ENCODE measurements at regions not wholly inside any gene's neighbourhood (a gene's known extent, or its start where the extent isn't known, plus 50 kb on each side); places are given as distances from the start of the nearest gene placed in this dataset.

DNA sequence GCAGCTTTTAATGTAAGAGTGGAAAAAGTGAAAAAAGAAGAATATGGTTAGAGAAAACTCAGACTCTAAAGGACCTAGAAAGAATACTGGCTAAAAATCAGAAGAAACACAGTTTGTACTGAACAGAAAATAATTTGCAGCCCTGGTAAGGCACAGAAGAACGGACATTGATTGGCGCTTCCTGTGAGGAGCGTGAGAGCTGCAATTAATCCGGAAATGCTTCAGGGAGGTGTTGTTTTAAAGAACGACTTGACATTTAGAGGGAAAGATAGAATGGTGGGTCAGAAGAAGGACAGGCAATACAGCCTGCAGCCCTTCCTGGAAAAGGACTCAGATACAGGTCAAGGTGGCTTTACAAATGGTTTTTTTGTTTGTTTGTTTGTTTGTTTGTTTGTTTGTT, 151.3 kb upstream of the TSC22D2 start:
- intact Hi-C loops (cut with DNase I): no loop called here
- Histone ChIP-seq H3K9me3 (ENCODE audit: control insufficient read depth in 2 of 3, insufficient read depth in 1 of 3, low read length in 3 of 3) (no peaks in the 10 kb centered on the region), H3K4me1 (ENCODE audit: control insufficient read depth in 2 of 3, insufficient read depth in 2 of 3, low read depth in 1 of 3, low read length in 3 of 3) (peaks cover 2 to 24% (median 8%) of the 10 kb centered on the region in 3 donors), H3K36me3 (ENCODE audit: control insufficient read depth in 2 of 3, insufficient read depth in 3 of 3, low read length in 3 of 3) (no peaks in the 10 kb centered on the region), H3K9ac (ENCODE audit: low read length in 3 of 3) (no peak overlapping the region), H3K27me3 (ENCODE audit: control insufficient read depth, insufficient read depth, low read length) (no peaks in the 10 kb centered on the region), H3K27ac (ENCODE audit: low read depth in 2 of 2, low read length in 2 of 2) (no peak overlapping the region), H3K4me3 (ENCODE audit: low read length in 3 of 3) (no peak overlapping the region)
- TF ChIP-seq, protein P1, sequence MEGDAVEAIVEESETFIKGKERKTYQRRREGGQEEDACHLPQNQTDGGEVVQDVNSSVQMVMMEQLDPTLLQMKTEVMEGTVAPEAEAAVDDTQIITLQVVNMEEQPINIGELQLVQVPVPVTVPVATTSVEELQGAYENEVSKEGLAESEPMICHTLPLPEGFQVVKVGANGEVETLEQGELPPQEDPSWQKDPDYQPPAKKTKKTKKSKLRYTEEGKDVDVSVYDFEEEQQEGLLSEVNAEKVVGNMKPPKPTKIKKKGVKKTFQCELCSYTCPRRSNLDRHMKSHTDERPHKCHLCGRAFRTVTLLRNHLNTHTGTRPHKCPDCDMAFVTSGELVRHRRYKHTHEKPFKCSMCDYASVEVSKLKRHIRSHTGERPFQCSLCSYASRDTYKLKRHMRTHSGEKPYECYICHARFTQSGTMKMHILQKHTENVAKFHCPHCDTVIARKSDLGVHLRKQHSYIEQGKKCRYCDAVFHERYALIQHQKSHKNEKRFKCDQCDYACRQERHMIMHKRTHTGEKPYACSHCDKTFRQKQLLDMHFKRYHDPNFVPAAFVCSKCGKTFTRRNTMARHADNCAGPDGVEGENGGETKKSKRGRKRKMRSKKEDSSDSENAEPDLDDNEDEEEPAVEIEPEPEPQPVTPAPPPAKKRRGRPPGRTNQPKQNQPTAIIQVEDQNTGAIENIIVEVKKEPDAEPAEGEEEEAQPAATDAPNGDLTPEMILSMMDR (IDR thresholded peaks at IDR 0.05; ENCODE audit: borderline replicate concordance, extremely low read depth, insufficient read depth): no peak
- DNase-seq: no peak
- FAIRE-seq: no peak

DNA sequence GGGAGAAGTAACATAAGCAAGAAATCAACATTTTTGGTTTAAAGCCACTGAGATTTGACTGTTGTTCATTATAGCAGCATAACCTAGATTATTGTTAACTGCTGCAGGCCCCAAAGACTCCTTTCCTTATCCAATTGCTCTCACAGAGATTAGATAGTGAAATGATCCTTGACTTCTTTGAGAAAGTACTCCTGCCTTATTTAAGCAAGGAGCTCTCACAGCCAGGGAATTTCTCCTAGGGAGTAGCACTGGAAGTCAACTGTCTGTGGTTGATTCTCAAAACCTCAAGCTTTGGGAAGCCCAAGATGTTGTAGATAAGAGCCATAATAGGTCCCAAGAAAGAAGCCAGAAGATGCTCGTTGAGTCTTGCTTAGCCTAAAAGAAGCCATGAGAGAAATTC, 151.8 kb upstream of the TSC22D2 start:
- Histone ChIP-seq H3K9ac (ENCODE audit: low read length in 3 of 3) (no peak overlapping the region), H3K27ac (ENCODE audit: low read depth in 2 of 2, low read length in 2 of 2) (peak overlapping the region in 1 of 2 donors; percentile 47), H3K9me3 (ENCODE audit: control insufficient read depth in 2 of 3, insufficient read depth in 1 of 3, low read length in 3 of 3) (no peaks in the 10 kb centered on the region), H3K36me3 (ENCODE audit: control insufficient read depth in 2 of 3, insufficient read depth in 3 of 3, low read length in 3 of 3) (no peaks in the 10 kb centered on the region), H3K4me3 (ENCODE audit: low read length in 3 of 3) (no peak overlapping the region), H3K27me3 (ENCODE audit: control insufficient read depth, insufficient read depth, low read length) (no peaks in the 10 kb centered on the region), H3K4me1 (ENCODE audit: control insufficient read depth in 2 of 3, insufficient read depth in 2 of 3, low read depth in 1 of 3, low read length in 3 of 3) (peaks cover 2 to 25% (median 9%) of the 10 kb centered on the region in 3 donors)
- no peak for FAIRE-seq
- no peak for DNase-seq
- intact Hi-C loops (cut with DNase I): no loop called here
- TF ChIP-seq, protein P1 (IDR thresholded peaks at IDR 0.05; ENCODE audit: borderline replicate concordance, extremely low read depth, insufficient read depth): no peak

DNA sequence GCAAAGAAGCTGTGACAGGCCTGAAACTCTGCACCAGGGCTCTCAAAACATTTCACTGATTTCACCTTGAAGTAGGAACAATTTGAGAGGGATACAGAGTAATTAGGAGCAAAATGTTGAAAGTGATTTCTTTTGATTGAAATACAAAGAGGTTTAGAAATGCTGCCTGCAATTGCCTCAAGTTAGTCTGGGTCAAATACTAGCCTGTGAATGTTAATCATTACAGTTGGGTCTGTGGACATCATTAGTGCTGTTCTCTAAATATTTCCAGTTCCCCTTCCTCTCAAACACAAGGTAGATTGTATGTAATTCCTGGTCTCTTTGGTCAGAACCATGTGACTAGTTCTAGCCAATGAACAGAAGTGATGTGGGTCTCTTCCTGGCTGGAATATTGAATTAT, 152.3 kb upstream of the TSC22D2 start:
- TF ChIP-seq, protein P1 (IDR thresholded peaks at IDR 0.05; ENCODE audit: borderline replicate concordance, extremely low read depth, insufficient read depth): no peak
- Histone ChIP-seq H3K27ac (ENCODE audit: low read depth in 2 of 2, low read length in 2 of 2) (peak overlapping the region; percentile 39 to 47), H3K9me3 (ENCODE audit: control insufficient read depth in 2 of 3, insufficient read depth in 1 of 3, low read length in 3 of 3) (no peaks in the 10 kb centered on the region), H3K27me3 (ENCODE audit: control insufficient read depth, insufficient read depth, low read length) (no peaks in the 10 kb centered on the region), H3K4me3 (ENCODE audit: low read length in 3 of 3) (no peak overlapping the region), H3K36me3 (ENCODE audit: control insufficient read depth in 2 of 3, insufficient read depth in 3 of 3, low read length in 3 of 3) (no peaks in the 10 kb centered on the region), H3K9ac (ENCODE audit: low read length in 3 of 3) (no peak overlapping the region), H3K4me1 (ENCODE audit: control insufficient read depth in 2 of 3, insufficient read depth in 2 of 3, low read depth in 1 of 3, low read length in 3 of 3) (peaks cover 2 to 25% (median 11%) of the 10 kb centered on the region in 3 donors)
- no peak for FAIRE-seq
- intact Hi-C loops (cut with DNase I): no loop called here
- DNase-seq: no peak

DNA sequence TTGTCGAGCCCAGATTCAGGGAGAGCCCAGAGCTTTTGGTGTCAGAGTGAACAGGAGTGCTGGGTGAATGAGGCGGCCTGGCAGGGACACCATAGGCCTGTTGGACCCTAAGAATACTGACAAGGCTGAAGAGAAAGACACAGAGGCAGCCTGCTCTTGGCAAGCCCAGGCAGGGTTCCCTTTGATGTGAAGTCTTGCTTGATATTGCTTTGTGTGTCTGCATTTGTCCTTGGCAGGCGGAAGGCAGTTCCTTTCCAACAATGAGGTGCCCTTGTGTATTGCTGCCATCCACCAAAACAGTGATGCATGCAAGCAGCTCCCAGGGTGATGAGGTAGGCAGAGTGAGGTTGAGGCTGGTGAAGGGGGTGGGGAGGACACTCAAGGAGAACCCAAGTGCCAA, 152.7 kb upstream of the TSC22D2 start:
- Histone ChIP-seq H3K9me3 (ENCODE audit: control insufficient read depth in 2 of 3, insufficient read depth in 1 of 3, low read length in 3 of 3) (no peaks in the 10 kb centered on the region), H3K4me3 (ENCODE audit: low read length in 3 of 3) (peak overlapping the region in 1 of 3 donors; percentile 1), H3K27me3 (ENCODE audit: control insufficient read depth, insufficient read depth, low read length) (no peaks in the 10 kb centered on the region), H3K27ac (ENCODE audit: low read depth in 2 of 2, low read length in 2 of 2) (peak overlapping the region; percentile 39 to 47), H3K9ac (ENCODE audit: low read length in 3 of 3) (no peak overlapping the region), H3K4me1 (ENCODE audit: control insufficient read depth in 2 of 3, insufficient read depth in 2 of 3, low read depth in 1 of 3, low read length in 3 of 3) (peaks cover 2 to 25% (median 11%) of the 10 kb centered on the region in 3 donors), H3K36me3 (ENCODE audit: control insufficient read depth in 2 of 3, insufficient read depth in 3 of 3, low read length in 3 of 3) (no peaks in the 10 kb centered on the region)
- FAIRE-seq: no peak
- intact Hi-C loops (cut with DNase I): no loop called here
- peak in 1 of 5 donors; percentile 34 for DNase-seq
- TF ChIP-seq, protein P1 (IDR thresholded peaks at IDR 0.05; ENCODE audit: borderline replicate concordance, extremely low read depth, insufficient read depth): no peak

Measured in kidney (tissue), 13 donors.